Mucosa of descending colon (tissue), 3 donors: ENCODE measurements at regions not wholly inside any gene's neighbourhood (a gene's known extent, or its start where the extent isn't known, plus 50 kb on each side); places are given as distances from the start of the nearest gene placed in this dataset.
"Not testable (repeated sequence)": the region's sequence is repeated elsewhere in the genome, so short reads cannot be mapped to it uniquely, and the experiment has no call there.

ENCODE experiments used
- ATAC-seq: fragments of 200-7000 bp; cut with Tn5 transposase; one replicate; pipeline ENCODE4 v1.9.1; 2020; ENCODE audit warnings: mild to moderate bottlenecking, moderate library complexity
- DNase-seq, 3 donors: peaks; one replicate each; pipeline ENCODE4 v3.0.0-alpha.2; 2020
- H3K36me3 ChIP-seq: fragments of 200-600 bp; one replicate; pipeline ENCODE4 v1.8.0; 2021; ENCODE audit warnings: low read depth, mild to moderate bottlenecking
- H3K4me1 ChIP-seq: fragments of 200-600 bp; one replicate; pipeline ENCODE4 v1.8.0; 2021; ENCODE audit warnings: low read depth, mild to moderate bottlenecking
- H3K4me3 ChIP-seq: fragments of 200-600 bp; one replicate; pipeline ENCODE4 v1.8.0; 2021; ENCODE audit warnings: mild to moderate bottlenecking
- H3K9me3 ChIP-seq: fragments of 200-600 bp; one replicate; pipeline ENCODE4 v1.8.0; 2021; ENCODE audit warnings: mild to moderate bottlenecking
- intact Hi-C, 2 donors: fragments of 100-400 bp; cut with DNase I in 1 of 2; cut with micrococcal nuclease in 1 of 2; formaldehyde crosslinking; loops; one replicate each; pipeline versions ENCODE4 v1.11.0 to v1.11.1; 2022; cut with DNase I, micrococcal nuclease
- TF ChIP-seq, protein P1 (sequence below): fragments of 200-600 bp; IDR thresholded peaks from one replicate; pipeline ENCODE4 v1.8.0; 2022; ENCODE audit warnings: antibody characterized with exemption, mild to moderate bottlenecking
- donor health status: DM: no; HTN: no; CAD: no; lungs with moderate emphysema.
- donor health status: DM: no; HTN: no; CAD: no.
- donor health status: DM: no; HTN: yes; CAD: no.

DNA sequence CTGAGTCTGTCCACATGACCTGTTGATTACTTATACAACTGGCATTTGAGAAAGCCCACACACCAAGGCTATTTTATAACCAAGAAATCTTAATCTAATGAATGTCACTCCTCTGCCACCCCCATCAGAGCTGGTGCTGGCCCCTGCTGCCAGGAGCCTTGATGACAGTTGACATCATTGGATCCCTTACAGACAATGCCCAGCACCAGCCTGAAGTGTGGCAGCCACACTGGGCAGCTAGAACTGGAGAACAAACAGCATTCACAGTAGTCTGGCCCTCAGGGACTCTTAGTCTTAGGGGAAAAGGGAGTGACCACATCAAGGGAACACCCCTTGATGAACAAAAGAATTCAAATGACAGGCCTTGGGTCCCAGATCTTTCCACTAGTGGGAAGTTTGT is 840.6 kb downstream of the EPHA3 start:
- intact Hi-C loops, result no loop called here
- TF ChIP-seq, protein P1, sequence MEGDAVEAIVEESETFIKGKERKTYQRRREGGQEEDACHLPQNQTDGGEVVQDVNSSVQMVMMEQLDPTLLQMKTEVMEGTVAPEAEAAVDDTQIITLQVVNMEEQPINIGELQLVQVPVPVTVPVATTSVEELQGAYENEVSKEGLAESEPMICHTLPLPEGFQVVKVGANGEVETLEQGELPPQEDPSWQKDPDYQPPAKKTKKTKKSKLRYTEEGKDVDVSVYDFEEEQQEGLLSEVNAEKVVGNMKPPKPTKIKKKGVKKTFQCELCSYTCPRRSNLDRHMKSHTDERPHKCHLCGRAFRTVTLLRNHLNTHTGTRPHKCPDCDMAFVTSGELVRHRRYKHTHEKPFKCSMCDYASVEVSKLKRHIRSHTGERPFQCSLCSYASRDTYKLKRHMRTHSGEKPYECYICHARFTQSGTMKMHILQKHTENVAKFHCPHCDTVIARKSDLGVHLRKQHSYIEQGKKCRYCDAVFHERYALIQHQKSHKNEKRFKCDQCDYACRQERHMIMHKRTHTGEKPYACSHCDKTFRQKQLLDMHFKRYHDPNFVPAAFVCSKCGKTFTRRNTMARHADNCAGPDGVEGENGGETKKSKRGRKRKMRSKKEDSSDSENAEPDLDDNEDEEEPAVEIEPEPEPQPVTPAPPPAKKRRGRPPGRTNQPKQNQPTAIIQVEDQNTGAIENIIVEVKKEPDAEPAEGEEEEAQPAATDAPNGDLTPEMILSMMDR, result no peak
- DNase-seq, result peak in 1 of 3 donors; percentile 4
- ATAC-seq, result peak; percentile 5
- Histone ChIP-seq H3K4me1 (peaks cover 11% of the 10 kb centered on the region), H3K36me3 (no peaks in the 10 kb centered on the region), H3K9me3 (no peaks in the 10 kb centered on the region), H3K4me3 (no peak overlapping the region)

DNA sequence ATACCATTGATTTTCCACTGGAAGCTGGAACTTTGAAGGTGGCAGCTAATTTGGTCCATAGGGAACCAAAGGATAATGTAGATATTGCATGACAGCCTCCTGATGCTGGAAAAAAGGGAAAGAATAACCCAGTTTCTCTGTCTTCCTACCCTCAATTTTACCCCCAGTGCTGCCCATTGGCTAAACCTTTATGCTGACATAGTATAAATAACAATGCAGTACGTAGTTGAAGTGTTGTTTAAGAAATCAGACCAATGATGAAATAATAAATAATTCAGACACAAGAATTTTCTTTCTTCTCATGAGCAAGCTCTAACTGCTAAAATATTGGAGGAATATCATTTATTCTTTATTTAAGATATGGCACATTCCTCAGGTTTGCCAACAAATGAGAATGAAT is 843.4 kb downstream of the EPHA3 start:
- DNase-seq (no peak), ATAC-seq (no peak)
- H3K4me3 ChIP-seq, result no peak overlapping the region
- peaks cover 19% of the 10 kb centered on the region for H3K4me1 ChIP-seq
- intact Hi-C loops, result no loop called here
- H3K9me3 ChIP-seq, result no peaks in the 10 kb centered on the region
- no peaks in the 10 kb centered on the region for H3K36me3 ChIP-seq
- TF ChIP-seq, protein P1, result no peak

DNA sequence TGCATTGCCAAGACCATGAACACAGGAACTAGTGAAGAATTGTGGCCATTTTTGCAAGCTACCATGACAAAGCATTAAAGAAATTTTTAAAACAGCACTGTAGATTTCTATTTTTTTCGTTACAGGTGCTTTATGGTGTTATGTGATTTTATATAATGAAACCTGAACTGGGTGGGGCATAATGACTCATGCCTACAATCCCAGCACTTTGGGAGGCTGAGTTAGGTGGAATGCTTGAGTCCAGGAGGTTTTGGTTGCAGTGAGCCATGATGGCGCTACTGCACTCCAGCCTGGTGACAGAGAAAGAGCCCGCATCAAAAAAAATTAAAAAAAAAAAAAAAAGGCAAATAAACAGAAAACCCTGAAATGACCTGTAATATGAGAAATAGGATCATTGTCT is 846.7 kb downstream of the EPHA3 start:
- TF ChIP-seq, protein P1, result no peak
- Histone ChIP-seq H3K36me3 (no peaks in the 10 kb centered on the region), H3K4me1 (peaks cover 17% of the 10 kb centered on the region), H3K4me3 (no peak overlapping the region), H3K9me3 (no peaks in the 10 kb centered on the region)
- intact Hi-C loops, result no loop called here
- DNase-seq (peak in 1 of 3 donors; percentile 32), ATAC-seq (peak; percentile 86)

DNA sequence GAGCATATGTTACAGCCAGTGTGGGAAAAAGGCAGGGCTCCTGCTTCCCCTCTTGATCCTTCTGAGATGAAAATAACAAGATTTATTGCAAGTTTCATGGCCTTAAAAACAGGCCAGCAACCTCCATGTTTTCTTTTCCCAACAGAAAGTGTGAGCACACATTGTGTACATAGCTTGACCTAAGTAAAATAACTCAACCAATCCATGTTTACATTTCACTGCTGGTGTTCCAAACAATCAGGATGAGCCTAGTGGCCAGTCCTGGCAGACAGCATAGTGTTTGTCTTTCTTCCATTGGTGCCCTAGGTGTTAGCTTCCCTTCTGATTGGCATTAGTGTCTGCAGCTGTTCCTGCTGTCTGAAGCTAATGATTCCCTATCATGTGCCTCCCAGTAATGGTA is 847.7 kb downstream of the EPHA3 start:
- no peaks in the 10 kb centered on the region for H3K36me3 ChIP-seq
- no peaks in the 10 kb centered on the region for H3K9me3 ChIP-seq
- no peak overlapping the region for H3K4me3 ChIP-seq
- TF ChIP-seq, protein P1, result no peak
- H3K4me1 ChIP-seq, result peaks cover 17% of the 10 kb centered on the region
- DNase-seq (no peak), ATAC-seq (peak; percentile 17)
- intact Hi-C loops, result no loop called here

DNA sequence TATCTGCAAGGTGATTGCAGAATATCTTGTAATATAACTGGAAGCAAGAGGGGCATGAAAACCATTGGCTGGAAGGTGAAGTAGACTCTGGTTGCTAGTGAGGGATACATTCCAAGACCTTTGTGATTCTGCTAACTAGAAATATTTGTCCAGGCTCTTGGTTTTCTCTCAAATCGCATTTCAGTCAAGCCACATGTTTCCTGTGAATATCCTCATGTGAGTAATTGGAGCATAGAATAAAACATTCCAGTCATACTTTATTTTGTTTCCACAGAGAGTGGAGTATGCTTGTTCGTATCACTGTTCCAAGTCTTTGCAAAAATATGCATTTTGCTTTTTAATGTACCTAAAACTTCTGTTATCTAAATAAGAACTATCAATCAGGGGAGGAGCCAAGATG is 850.0 kb downstream of the EPHA3 start:
- Histone ChIP-seq H3K4me1 (peaks cover 8% of the 10 kb centered on the region), H3K36me3 (no peaks in the 10 kb centered on the region), H3K9me3 (no peaks in the 10 kb centered on the region), H3K4me3 (no peak overlapping the region)
- no peak for ATAC-seq
- intact Hi-C loops, result no loop called here
- TF ChIP-seq, protein P1, result no peak
- DNase-seq, result no peak

DNA sequence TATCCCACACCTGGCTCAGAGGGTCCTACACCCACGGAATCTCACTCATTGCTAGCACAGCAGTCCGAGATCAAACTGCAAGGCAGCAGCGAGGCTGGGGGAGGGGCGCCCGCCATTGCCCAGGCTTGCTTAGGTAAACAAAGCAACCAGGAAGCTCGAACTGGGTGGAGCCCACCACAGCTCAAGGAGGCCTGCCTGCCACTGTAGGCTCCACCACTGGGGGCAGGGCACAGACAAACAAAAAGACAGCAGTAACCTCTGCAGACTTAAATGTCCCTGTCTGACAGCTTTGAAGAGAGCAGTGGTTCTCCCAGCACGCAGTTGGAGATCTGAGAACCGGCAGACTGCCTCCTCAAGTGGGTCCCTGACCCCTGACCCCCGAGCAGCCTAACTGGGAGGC is 850.7 kb downstream of the EPHA3 start:
- H3K36me3 ChIP-seq, intact Hi-C loops, H3K9me3 ChIP-seq, H3K4me3 ChIP-seq, H3K4me1 ChIP-seq, DNase-seq, ATAC-seq: not testable (repeated sequence)
